ENCODE measurements at regions not wholly inside any gene's neighbourhood (a gene's known extent, or its start where the extent isn't known, plus 50 kb on each side); places are given as distances from the start of the nearest gene placed in this dataset.
"Not testable (repeated sequence)": the region's sequence is repeated elsewhere in the genome, so short reads cannot be mapped to it uniquely, and the experiment has no call there.

DNA sequence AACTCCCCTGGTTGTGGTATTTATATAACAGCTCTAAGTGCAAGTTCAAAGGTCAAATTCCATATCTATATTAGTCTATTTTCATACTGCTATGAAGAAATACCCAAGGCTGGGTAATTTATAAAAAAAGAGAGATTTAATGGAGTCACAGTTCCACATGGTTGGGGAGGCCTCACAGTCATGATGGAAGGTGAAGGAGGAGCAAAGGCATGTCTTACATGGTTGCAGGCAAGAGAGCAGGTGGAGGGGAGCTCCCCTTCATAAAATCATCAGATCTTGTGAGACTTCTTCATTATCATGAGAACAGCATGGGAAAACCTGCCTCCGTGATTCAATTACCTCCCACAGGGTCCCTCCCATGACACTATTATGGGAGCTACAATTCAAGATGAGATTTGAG lies 179.6 kb upstream of the FBXO11 start:
- intact Hi-C loops (cut with DNase I), result no loop called here
- H3K4me1 ChIP-seq, result no peaks in the 10 kb centered on the region
- TF ChIP-seq, protein P1, sequence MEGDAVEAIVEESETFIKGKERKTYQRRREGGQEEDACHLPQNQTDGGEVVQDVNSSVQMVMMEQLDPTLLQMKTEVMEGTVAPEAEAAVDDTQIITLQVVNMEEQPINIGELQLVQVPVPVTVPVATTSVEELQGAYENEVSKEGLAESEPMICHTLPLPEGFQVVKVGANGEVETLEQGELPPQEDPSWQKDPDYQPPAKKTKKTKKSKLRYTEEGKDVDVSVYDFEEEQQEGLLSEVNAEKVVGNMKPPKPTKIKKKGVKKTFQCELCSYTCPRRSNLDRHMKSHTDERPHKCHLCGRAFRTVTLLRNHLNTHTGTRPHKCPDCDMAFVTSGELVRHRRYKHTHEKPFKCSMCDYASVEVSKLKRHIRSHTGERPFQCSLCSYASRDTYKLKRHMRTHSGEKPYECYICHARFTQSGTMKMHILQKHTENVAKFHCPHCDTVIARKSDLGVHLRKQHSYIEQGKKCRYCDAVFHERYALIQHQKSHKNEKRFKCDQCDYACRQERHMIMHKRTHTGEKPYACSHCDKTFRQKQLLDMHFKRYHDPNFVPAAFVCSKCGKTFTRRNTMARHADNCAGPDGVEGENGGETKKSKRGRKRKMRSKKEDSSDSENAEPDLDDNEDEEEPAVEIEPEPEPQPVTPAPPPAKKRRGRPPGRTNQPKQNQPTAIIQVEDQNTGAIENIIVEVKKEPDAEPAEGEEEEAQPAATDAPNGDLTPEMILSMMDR (IDR thresholded peaks at IDR 0.05), result no peak
- TF ChIP-seq POLR2A (IDR thresholded peaks at IDR 0.05), result no peak
- no peaks in the 10 kb centered on the region for H3K36me3 ChIP-seq
- no peak overlapping the region for H3K27ac ChIP-seq
- no peaks in the 10 kb centered on the region for H3K9me3 ChIP-seq
- no peak overlapping the region for H3K4me3 ChIP-seq (replicated peaks in 1 of 3)
- H3K27me3 ChIP-seq, result no peaks in the 10 kb centered on the region
- WGBS, 2 donors, result 88 to 90% methylated on average over 1 of the region's 1 CpG
- DNase-seq, result no peak

DNA sequence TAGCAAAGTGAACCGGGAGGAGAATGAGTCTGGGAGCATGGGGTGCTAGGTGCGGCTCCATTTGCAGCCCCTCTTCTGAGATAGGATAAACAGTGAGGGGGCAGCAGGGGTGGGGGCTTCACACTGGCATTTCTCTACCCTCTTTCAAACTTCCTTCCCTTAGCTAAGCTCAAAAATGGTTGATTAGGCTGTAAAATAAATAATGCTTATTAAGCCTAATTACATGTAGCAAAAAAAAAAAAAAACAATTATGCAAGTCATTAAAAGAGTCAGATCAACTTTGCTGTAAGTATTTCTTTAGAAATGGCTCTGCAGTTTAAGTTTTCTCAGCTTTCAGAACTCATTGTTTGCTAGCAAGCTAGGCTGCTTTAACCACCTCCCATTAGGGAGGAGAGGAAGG lies 182.7 kb upstream of the FBXO11 start:
- no peak overlapping the region for H3K27ac ChIP-seq
- TF ChIP-seq POLR2A (IDR thresholded peaks at IDR 0.05), result no peak
- TF ChIP-seq, protein P1 (IDR thresholded peaks at IDR 0.05), result no peak
- no peak for DNase-seq
- no peaks in the 10 kb centered on the region for H3K9me3 ChIP-seq
- intact Hi-C loops (cut with DNase I), result no loop called here
- no peaks in the 10 kb centered on the region for H3K36me3 ChIP-seq
- H3K4me1 ChIP-seq, result no peaks in the 10 kb centered on the region
- 91 to 94% methylated on average over 2 of the region's 2 CpGs for WGBS, 2 donors
- no peaks in the 10 kb centered on the region for H3K27me3 ChIP-seq
- no peak overlapping the region for H3K4me3 ChIP-seq (replicated peaks in 1 of 3)

DNA sequence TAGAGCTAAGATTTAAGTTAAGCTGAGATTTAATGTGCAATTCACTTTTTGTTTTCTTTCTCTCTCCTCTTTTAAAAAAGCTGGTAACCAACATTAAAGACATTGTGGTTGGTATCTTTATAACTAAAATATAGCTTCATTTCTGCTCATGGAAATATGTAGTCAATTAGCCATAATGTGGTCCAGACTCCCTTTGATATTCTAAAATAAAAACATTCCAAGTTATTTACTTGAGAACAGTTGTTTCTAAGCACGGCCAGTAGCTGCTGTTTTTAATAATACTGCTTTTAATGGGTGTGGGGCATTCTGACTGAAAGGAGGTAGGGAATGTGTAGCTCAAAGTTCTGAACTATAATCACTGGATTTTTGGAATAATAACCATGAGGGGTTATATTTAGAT lies 183.3 kb upstream of the FBXO11 start:
- intact Hi-C loops (cut with DNase I), result no loop called here

DNA sequence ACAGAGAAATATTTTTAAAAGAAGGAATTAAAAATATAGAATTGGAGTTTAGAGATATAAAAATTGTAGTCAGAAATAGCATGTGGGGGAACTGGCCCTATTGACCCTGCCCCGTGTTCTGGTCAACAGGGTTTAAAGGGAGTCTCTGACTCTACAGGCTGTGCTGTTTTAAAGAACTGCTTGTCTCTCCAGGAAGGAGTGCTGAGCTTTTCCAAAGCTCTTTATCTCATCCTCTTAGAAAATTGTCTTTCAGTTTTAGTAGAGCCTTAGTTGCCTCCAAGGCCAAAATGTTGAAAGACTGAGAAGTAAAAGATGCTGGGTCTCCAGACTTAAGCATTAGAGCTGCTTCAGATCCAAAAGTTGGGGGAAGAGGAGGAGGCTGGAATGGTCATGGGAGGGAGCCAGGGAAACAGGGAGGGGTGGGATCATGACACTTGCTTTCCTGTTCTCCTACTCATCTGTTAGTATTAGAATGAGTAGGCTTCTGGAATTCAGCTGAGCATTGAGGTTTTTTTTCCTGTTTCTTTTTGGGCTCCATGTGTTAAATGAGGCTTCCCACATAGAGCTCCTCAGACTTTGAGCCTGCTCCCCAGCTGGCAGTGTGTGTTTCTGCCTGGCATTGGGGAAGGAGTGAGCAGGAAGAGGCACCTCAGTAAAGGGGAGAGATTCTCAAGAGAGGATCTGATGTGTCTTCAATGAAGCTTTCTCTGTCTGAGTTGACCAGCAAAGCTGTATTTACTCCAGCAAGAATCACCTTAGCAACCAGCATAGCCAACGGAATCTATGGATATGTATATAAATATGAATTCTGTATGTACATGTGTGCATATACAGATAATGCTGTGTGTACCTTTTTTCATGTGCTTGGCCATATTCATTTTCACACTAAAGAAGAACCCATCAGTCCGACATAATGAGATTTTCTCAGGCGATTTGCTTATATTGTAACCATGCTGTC lies 186.8 kb upstream of the FBXO11 start:
- H3K27ac ChIP-seq, result no peak overlapping the region
- no peaks in the 10 kb centered on the region for H3K9me3 ChIP-seq
- H3K4me1 ChIP-seq, result no peaks in the 10 kb centered on the region
- no peak for DNase-seq
- intact Hi-C loops (cut with DNase I), result no loop called here
- TF ChIP-seq, protein P1 (IDR thresholded peaks at IDR 0.05), result no peak
- no peak for TF ChIP-seq POLR2A (IDR thresholded peaks at IDR 0.05)
- H3K27me3 ChIP-seq, result no peaks in the 10 kb centered on the region
- H3K36me3 ChIP-seq, result no peaks in the 10 kb centered on the region
- no peak overlapping the region for H3K4me3 ChIP-seq (replicated peaks in 1 of 3)
- WGBS, 2 donors, result 84 to 94% methylated on average over 4 of the region's 4 CpGs

More for the DNA sequence above, 183.3 kb upstream of the FBXO11 start:
- H3K27me3 ChIP-seq, result no peaks in the 10 kb centered on the region
- no peak for TF ChIP-seq POLR2A (IDR thresholded peaks at IDR 0.05)
- TF ChIP-seq, protein P1 (IDR thresholded peaks at IDR 0.05), result no peak
- DNase-seq, result no peak
- no peaks in the 10 kb centered on the region for H3K9me3 ChIP-seq
- no peaks in the 10 kb centered on the region for H3K36me3 ChIP-seq
- H3K27ac ChIP-seq, result no peak overlapping the region
- H3K4me3 ChIP-seq (replicated peaks in 1 of 3), result no peak overlapping the region
- H3K4me1 ChIP-seq, result no peaks in the 10 kb centered on the region
- WGBS, 2 donors, result 45 to 64% methylated on average over 1 of the region's 1 CpG

DNA sequence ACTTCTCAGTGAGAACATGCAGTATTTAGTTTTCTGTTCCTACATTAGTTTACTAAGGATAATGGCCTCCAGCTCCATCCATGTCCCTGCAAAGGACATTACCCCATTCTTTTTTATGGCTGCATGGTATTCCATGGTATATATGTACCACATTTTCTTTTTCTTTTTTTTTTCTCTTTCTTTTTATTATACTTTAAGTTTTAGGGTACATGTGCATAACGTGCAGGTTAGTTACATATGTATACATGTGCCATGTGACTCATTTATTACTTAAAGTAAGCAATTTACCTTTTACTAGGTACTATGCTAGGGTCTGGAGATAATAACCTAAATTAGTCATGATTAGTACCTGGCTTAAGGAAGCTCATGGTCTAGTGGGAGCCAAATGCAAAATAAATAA lies 190.5 kb upstream of the FBXO11 start:
- intact Hi-C loops (cut with DNase I); H3K27me3 ChIP-seq; H3K4me3 ChIP-seq (replicated peaks in 1 of 3); H3K9me3 ChIP-seq; H3K4me1 ChIP-seq; H3K27ac ChIP-seq; DNase-seq; H3K36me3 ChIP-seq: not testable (repeated sequence)
- WGBS, 2 donors, result 78 to 79% methylated on average over 1 of the region's 1 CpG
